ENCODE measurements at regions not wholly inside any gene's neighbourhood (a gene's known extent, or its start where the extent isn't known, plus 50 kb on each side); places are given as distances from the start of the nearest gene placed in this dataset.

GRCh38 chr5:56450766-56451165, 217.6 kb upstream of the ANKRD55 start:
- TF ChIP-seq POLR2A (IDR thresholded peaks at IDR 0.05) = no peak
- no peak for TF ChIP-seq CTCF (IDR thresholded peaks at IDR 0.05)

Data from right lobe of liver (tissue), 4 donors.